ENCODE measurements at regions not wholly inside any gene's neighbourhood (a gene's known extent, or its start where the extent isn't known, plus 50 kb on each side); places are given as distances from the start of the nearest gene placed in this dataset.

- no peak for TF ChIP-seq EZH2phosphoT487 (IDR thresholded peaks at IDR 0.05; ENCODE audit: borderline replicate concordance)
- TF ChIP-seq RAD21 (IDR thresholded peaks at IDR 0.05; ENCODE audit: low read depth) = no peak
Measured at GRCh38 chr3:152087153-152087552, 181.6 kb upstream of the MBNL1 start (continued).

- BruUV-seq (replicated peaks) = no TSS peak
- CTCF ChIA-PET = no interaction called here
- no peak overlapping the region for H3K4me3 ChIP-seq (replicated peaks in 1 of 2; ENCODE audit: low read depth in 1 of 2, low read length in 2 of 2)
- H3K9me2 ChIP-seq (ENCODE audit: insufficient read depth) = no peaks in the 10 kb centered on the region
- TF ChIP-seq, protein P1, sequence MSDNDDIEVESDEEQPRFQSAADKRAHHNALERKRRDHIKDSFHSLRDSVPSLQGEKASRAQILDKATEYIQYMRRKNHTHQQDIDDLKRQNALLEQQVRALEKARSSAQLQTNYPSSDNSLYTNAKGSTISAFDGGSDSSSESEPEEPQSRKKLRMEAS (IDR thresholded peaks at IDR 0.05) = no peak
- POLR2A ChIA-PET = no interaction called here
- RAD21 ChIA-PET (ENCODE audit: low non-redundant PET in 1 of 2, low total read pairs in 2 of 2, uncharacterized antibody in 2 of 2, unreplicated experiment in 2 of 2) = no interaction called here
- H3K9ac ChIP-seq (ENCODE audit: low read length) = no peak overlapping the region
- H3K27ac ChIP-seq (ENCODE audit: low read depth, low read length) = no peak overlapping the region
- no peak overlapping the region for H3K4me2 ChIP-seq (ENCODE audit: low read length)
- ATAC-seq (no peak), DNase-seq (ENCODE audit: low read depth, low spot score) (no peak)
- no peaks in the 10 kb centered on the region for H3K79me2 ChIP-seq (ENCODE audit: insufficient read depth, low read length)
- H3K4me1 ChIP-seq (ENCODE audit: control insufficient read depth in 1 of 2, insufficient read depth in 2 of 2, low read length in 2 of 2) = no peaks in the 10 kb centered on the region
- no peaks in the 10 kb centered on the region for H3K36me3 ChIP-seq (ENCODE audit: control insufficient read depth in 1 of 2, insufficient read depth in 2 of 2, low read length in 2 of 2)
- H3K27me3 ChIP-seq (ENCODE audit: insufficient read depth, low read length) = no peaks in the 10 kb centered on the region
- no peaks in the 10 kb centered on the region for H3K9me3 ChIP-seq (ENCODE audit: control insufficient read depth in 1 of 2, insufficient read depth in 1 of 2, low read depth in 1 of 2, low read length in 2 of 2)
- H4K20me1 ChIP-seq (ENCODE audit: insufficient read depth) = no peaks in the 10 kb centered on the region
- intact Hi-C loops (cut with micrococcal nuclease) = no loop called here
- peak overlapping the region; percentile 3 for H2AFZ ChIP-seq (ENCODE audit: low read depth, low read length, poor library complexity, severe bottlenecking)
Measured at GRCh38 chr3:152089528-152089927, 179.2 kb upstream of the MBNL1 start.

- Histone ChIP-seq H4K20me1 (ENCODE audit: insufficient read depth) (no peaks in the 10 kb centered on the region), H3K4me2 (ENCODE audit: low read length) (no peak overlapping the region), H3K79me2 (ENCODE audit: insufficient read depth, low read length) (no peaks in the 10 kb centered on the region), H2AFZ (ENCODE audit: low read depth, low read length, poor library complexity, severe bottlenecking) (no peak overlapping the region), H3K9me3 (ENCODE audit: control insufficient read depth in 1 of 2, insufficient read depth in 1 of 2, low read depth in 1 of 2, low read length in 2 of 2) (no peaks in the 10 kb centered on the region), H3K4me3 (replicated peaks in 1 of 2; ENCODE audit: low read depth in 1 of 2, low read length in 2 of 2) (no peak overlapping the region), H3K27me3 (ENCODE audit: insufficient read depth, low read length) (no peaks in the 10 kb centered on the region), H3K4me1 (ENCODE audit: control insufficient read depth in 1 of 2, insufficient read depth in 2 of 2, low read length in 2 of 2) (no peaks in the 10 kb centered on the region), H3K9me2 (ENCODE audit: insufficient read depth) (no peaks in the 10 kb centered on the region), H3K36me3 (ENCODE audit: control insufficient read depth in 1 of 2, insufficient read depth in 2 of 2, low read length in 2 of 2) (no peaks in the 10 kb centered on the region), H3K27ac (ENCODE audit: low read depth, low read length) (no peak overlapping the region), H3K9ac (ENCODE audit: low read length) (no peak overlapping the region)
- ATAC-seq (no peak), DNase-seq (ENCODE audit: low read depth, low spot score) (no peak)
- no TSS peak for BruUV-seq (replicated peaks)
- RAD21 ChIA-PET (ENCODE audit: low non-redundant PET in 1 of 2, low total read pairs in 2 of 2, uncharacterized antibody in 2 of 2, unreplicated experiment in 2 of 2) = no interaction called here
- intact Hi-C loops (cut with micrococcal nuclease) = no loop called here
- TF ChIP-seq, protein P2, sequence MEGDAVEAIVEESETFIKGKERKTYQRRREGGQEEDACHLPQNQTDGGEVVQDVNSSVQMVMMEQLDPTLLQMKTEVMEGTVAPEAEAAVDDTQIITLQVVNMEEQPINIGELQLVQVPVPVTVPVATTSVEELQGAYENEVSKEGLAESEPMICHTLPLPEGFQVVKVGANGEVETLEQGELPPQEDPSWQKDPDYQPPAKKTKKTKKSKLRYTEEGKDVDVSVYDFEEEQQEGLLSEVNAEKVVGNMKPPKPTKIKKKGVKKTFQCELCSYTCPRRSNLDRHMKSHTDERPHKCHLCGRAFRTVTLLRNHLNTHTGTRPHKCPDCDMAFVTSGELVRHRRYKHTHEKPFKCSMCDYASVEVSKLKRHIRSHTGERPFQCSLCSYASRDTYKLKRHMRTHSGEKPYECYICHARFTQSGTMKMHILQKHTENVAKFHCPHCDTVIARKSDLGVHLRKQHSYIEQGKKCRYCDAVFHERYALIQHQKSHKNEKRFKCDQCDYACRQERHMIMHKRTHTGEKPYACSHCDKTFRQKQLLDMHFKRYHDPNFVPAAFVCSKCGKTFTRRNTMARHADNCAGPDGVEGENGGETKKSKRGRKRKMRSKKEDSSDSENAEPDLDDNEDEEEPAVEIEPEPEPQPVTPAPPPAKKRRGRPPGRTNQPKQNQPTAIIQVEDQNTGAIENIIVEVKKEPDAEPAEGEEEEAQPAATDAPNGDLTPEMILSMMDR (IDR thresholded peaks at IDR 0.05 in 2 of 3, conservative IDR thresholded peaks at IDR 0.05 in 1 of 3; ENCODE audit: borderline replicate concordance in 1 of 3, insufficient read depth in 1 of 3, low read depth in 2 of 3, low read length in 2 of 3) = no peak
- TF ChIP-seq CBX3 (IDR thresholded peaks at IDR 0.05; ENCODE audit: low read depth) (no peak), EZH2phosphoT487 (IDR thresholded peaks at IDR 0.05; ENCODE audit: borderline replicate concordance) (no peak), POLR2A (IDR thresholded peaks at IDR 0.05; ENCODE audit: borderline replicate concordance, extremely low read depth, insufficient read depth, insufficient read length) (no peak), TCF7L2 (IDR thresholded peaks at IDR 0.05; ENCODE audit: borderline replicate concordance, extremely low read depth, insufficient read depth, insufficient read length) (no peak), JUND (IDR thresholded peaks at IDR 0.05) (no peak), POLR2AphosphoS5 (IDR thresholded peaks at IDR 0.05; ENCODE audit: low read depth, low read length) (no peak), SP1 (IDR thresholded peaks at IDR 0.05; ENCODE audit: low read depth) (no peak), ATF3 (IDR thresholded peaks at IDR 0.05) (no peak)
- POLR2A ChIA-PET = no interaction called here
- CTCF ChIA-PET = no interaction called here
Measured at GRCh38 chr3:152091725-152092124, 177.0 kb upstream of the MBNL1 start.

Data from HCT116 (cell line).